ENCODE measurements at regions not wholly inside any gene's neighbourhood (a gene's known extent, or its start where the extent isn't known, plus 50 kb on each side); places are given as distances from the start of the nearest gene placed in this dataset.

GRCh38 chr18:51645607-51646006 is 448.1 kb upstream of the MEX3C start:
- H3K4me1 Mint-ChIP-seq = peaks cover 7% of the 10 kb centered on the region
- H3K4me3 Mint-ChIP-seq = no peak overlapping the region
- POLR2A ChIA-PET = no interaction called here
- CTCF ChIA-PET = no interaction called here
- ATAC-seq = no peak
- no peaks in the 10 kb centered on the region for H3K36me3 Mint-ChIP-seq
- no peak for TF ChIP-seq FOXK1 (CRISPR knock-in tag; IDR thresholded peaks at IDR 0.05)
- TF ChIP-seq, protein P1, sequence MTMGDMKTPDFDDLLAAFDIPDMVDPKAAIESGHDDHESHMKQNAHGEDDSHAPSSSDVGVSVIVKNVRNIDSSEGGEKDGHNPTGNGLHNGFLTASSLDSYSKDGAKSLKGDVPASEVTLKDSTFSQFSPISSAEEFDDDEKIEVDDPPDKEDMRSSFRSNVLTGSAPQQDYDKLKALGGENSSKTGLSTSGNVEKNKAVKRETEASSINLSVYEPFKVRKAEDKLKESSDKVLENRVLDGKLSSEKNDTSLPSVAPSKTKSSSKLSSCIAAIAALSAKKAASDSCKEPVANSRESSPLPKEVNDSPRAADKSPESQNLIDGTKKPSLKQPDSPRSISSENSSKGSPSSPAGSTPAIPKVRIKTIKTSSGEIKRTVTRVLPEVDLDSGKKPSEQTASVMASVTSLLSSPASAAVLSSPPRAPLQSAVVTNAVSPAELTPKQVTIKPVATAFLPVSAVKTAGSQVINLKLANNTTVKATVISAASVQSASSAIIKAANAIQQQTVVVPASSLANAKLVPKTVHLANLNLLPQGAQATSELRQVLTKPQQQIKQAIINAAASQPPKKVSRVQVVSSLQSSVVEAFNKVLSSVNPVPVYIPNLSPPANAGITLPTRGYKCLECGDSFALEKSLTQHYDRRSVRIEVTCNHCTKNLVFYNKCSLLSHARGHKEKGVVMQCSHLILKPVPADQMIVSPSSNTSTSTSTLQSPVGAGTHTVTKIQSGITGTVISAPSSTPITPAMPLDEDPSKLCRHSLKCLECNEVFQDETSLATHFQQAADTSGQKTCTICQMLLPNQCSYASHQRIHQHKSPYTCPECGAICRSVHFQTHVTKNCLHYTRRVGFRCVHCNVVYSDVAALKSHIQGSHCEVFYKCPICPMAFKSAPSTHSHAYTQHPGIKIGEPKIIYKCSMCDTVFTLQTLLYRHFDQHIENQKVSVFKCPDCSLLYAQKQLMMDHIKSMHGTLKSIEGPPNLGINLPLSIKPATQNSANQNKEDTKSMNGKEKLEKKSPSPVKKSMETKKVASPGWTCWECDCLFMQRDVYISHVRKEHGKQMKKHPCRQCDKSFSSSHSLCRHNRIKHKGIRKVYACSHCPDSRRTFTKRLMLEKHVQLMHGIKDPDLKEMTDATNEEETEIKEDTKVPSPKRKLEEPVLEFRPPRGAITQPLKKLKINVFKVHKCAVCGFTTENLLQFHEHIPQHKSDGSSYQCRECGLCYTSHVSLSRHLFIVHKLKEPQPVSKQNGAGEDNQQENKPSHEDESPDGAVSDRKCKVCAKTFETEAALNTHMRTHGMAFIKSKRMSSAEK (CRISPR knock-in tag; IDR thresholded peaks at IDR 0.05; ENCODE audit: borderline replicate concordance) = no peak
- TF ChIP-seq ZNF396 (CRISPR knock-in tag; IDR thresholded peaks at IDR 0.05; ENCODE audit: borderline replicate concordance) = no peak
- no peak for TF ChIP-seq ZNF425 (CRISPR knock-in tag; conservative IDR thresholded peaks at IDR 0.05)
- no peak for TF ChIP-seq TP53 (CRISPR knock-in tag; IDR thresholded peaks at IDR 0.05)
- TF ChIP-seq ATF1 (CRISPR knock-in tag; IDR thresholded peaks at IDR 0.05) = no peak
- TF ChIP-seq SMAD4 (CRISPR knock-in tag; IDR thresholded peaks at IDR 0.05) = no peak
- TF ChIP-seq, protein P2, sequence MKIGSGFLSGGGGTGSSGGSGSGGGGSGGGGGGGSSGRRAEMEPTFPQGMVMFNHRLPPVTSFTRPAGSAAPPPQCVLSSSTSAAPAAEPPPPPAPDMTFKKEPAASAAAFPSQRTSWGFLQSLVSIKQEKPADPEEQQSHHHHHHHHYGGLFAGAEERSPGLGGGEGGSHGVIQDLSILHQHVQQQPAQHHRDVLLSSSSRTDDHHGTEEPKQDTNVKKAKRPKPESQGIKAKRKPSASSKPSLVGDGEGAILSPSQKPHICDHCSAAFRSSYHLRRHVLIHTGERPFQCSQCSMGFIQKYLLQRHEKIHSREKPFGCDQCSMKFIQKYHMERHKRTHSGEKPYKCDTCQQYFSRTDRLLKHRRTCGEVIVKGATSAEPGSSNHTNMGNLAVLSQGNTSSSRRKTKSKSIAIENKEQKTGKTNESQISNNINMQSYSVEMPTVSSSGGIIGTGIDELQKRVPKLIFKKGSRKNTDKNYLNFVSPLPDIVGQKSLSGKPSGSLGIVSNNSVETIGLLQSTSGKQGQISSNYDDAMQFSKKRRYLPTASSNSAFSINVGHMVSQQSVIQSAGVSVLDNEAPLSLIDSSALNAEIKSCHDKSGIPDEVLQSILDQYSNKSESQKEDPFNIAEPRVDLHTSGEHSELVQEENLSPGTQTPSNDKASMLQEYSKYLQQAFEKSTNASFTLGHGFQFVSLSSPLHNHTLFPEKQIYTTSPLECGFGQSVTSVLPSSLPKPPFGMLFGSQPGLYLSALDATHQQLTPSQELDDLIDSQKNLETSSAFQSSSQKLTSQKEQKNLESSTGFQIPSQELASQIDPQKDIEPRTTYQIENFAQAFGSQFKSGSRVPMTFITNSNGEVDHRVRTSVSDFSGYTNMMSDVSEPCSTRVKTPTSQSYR (CRISPR knock-in tag; IDR thresholded peaks at IDR 0.05) = no peak
- TF ChIP-seq NR3C1 (CRISPR knock-in tag; conservative IDR thresholded peaks at IDR 0.05; ENCODE audit: low read depth) = no peak
- TF ChIP-seq SMAD3 (CRISPR knock-in tag; IDR thresholded peaks at IDR 0.05; ENCODE audit: borderline replicate concordance) = no peak
- TF ChIP-seq, protein P3, sequence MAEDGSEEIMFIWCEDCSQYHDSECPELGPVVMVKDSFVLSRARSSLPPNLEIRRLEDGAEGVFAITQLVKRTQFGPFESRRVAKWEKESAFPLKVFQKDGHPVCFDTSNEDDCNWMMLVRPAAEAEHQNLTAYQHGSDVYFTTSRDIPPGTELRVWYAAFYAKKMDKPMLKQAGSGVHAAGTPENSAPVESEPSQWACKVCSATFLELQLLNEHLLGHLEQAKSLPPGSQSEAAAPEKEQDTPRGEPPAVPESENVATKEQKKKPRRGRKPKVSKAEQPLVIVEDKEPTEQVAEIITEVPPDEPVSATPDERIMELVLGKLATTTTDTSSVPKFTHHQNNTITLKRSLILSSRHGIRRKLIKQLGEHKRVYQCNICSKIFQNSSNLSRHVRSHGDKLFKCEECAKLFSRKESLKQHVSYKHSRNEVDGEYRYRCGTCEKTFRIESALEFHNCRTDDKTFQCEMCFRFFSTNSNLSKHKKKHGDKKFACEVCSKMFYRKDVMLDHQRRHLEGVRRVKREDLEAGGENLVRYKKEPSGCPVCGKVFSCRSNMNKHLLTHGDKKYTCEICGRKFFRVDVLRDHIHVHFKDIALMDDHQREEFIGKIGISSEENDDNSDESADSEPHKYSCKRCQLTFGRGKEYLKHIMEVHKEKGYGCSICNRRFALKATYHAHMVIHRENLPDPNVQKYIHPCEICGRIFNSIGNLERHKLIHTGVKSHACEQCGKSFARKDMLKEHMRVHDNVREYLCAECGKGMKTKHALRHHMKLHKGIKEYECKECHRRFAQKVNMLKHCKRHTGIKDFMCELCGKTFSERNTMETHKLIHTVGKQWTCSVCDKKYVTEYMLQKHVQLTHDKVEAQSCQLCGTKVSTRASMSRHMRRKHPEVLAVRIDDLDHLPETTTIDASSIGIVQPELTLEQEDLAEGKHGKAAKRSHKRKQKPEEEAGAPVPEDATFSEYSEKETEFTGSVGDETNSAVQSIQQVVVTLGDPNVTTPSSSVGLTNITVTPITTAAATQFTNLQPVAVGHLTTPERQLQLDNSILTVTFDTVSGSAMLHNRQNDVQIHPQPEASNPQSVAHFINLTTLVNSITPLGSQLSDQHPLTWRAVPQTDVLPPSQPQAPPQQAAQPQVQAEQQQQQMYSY (CRISPR knock-in tag; IDR thresholded peaks at IDR 0.05) = no peak
- TF ChIP-seq ERG (CRISPR knock-in tag; IDR thresholded peaks at IDR 0.05) = no peak
- TF ChIP-seq, protein P4, sequence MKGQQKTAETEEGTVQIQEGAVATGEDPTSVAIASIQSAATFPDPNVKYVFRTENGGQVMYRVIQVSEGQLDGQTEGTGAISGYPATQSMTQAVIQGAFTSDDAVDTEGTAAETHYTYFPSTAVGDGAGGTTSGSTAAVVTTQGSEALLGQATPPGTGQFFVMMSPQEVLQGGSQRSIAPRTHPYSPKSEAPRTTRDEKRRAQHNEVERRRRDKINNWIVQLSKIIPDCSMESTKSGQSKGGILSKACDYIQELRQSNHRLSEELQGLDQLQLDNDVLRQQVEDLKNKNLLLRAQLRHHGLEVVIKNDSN (CRISPR knock-in tag; IDR thresholded peaks at IDR 0.05) = no peak
- TF ChIP-seq ZNF317 (CRISPR knock-in tag; IDR thresholded peaks at IDR 0.05; ENCODE audit: borderline replicate concordance, low read depth) = no peak
- no peak for TF ChIP-seq RELA (CRISPR knock-in tag; IDR thresholded peaks at IDR 0.05; ENCODE audit: borderline replicate concordance)
- TF ChIP-seq ZNF121 (CRISPR knock-in tag; IDR thresholded peaks at IDR 0.05) = no peak
- no peak for TF ChIP-seq EMX1 (CRISPR knock-in tag; IDR thresholded peaks at IDR 0.05)
- DNase-seq (ENCODE audit: low spot score) = no peak
- H3K27me3 Mint-ChIP-seq (ENCODE audit: low read depth) = no peaks in the 10 kb centered on the region
- H3K27ac Mint-ChIP-seq = no peak overlapping the region
- peaks cover 3% of the 10 kb centered on the region; the same call in 1 of the 2 replicates for H3K9me3 Mint-ChIP-seq
